Vagina (tissue), 2 donors: ENCODE measurements at regions not wholly inside any gene's neighbourhood (a gene's known extent, or its start where the extent isn't known, plus 50 kb on each side); places are given as distances from the start of the nearest gene placed in this dataset.

Experiments used
- DNase-seq, 2 donors: peaks; one replicate each; pipeline ENCODE4 v3.0.0-alpha.2; 2017; ENCODE audit errors: extremely low spot score in 2 of 2
- H3K27ac ChIP-seq: fragments of 200-600 bp; sonication (generic); one replicate; pipeline ENCODE4 v1.5.1; 2019
- H3K27me3 ChIP-seq: fragments of 200-600 bp; sonication (generic); one replicate; pipeline ENCODE4 v1.5.1; 2019
- H3K36me3 ChIP-seq, 2 donors: fragments of 200-600 bp; sonication (generic); one replicate each; pipeline ENCODE4 v1.5.1; 2017 to 2019
- H3K4me1 ChIP-seq: fragments of 200-600 bp; sonication (generic); one replicate; pipeline ENCODE4 v1.5.1; 2019
- H3K4me3 ChIP-seq, 2 donors: fragments of 200-600 bp; sonication (generic); 1 replicate in 1 of 2; 2 replicates in 1 of 2; pipeline ENCODE4 v1.5.1; 2016 to 2019
- H3K9me3 ChIP-seq: fragments of 200-600 bp; sonication (generic); one replicate; pipeline ENCODE4 v1.5.1; 2019
- CTCF ChIP-seq, 3 experiments: fragments of 450-650 bp in 2 of 3; fragments of 200-600 bp in 1 of 3; sonication (generic) in 1 of 3; IDR thresholded peaks; one replicate each; pipeline ENCODE4 v1.5.1; 2017 to 2019; ENCODE audit warnings: antibody characterized with exemption in 3 of 3, mild to moderate bottlenecking in 2 of 3, moderate library complexity in 2 of 3
- POLR2A ChIP-seq, 2 donors: fragments of 450-650 bp; IDR thresholded peaks; one replicate each; pipeline ENCODE4 v1.6.1; 2017; ENCODE audit warnings: antibody characterized with exemption in 2 of 2, mild to moderate bottlenecking in 2 of 2, moderate library complexity in 2 of 2
- POLR2AphosphoS5 ChIP-seq, 2 donors: sonication (generic); formaldehyde crosslinking; IDR thresholded peaks; one replicate each; pipeline ENCODE4 v1.9.0; 2017; ENCODE audit warnings: antibody characterized with exemption in 2 of 2, mild to moderate bottlenecking in 2 of 2, low read depth in 1 of 2; ENCODE audit not compliant: insufficient read depth in 1 of 2
- intact Hi-C: fragments of 100-400 bp; cut with DNase I; formaldehyde crosslinking; loops from one replicate; pipeline ENCODE4 v1.15.1; 2023

GRCh38 chr3:79979990-79980389, 212.2 kb upstream of the ROBO1 start:
- TF ChIP-seq POLR2AphosphoS5 (IDR thresholded peaks at IDR 0.05; ENCODE audit: insufficient read depth in 1 of 2, low read depth in 1 of 2) (no peak), CTCF (IDR thresholded peaks at IDR 0.05) (no peak), POLR2A (IDR thresholded peaks at IDR 0.05) (no peak)
- no peak overlapping the region for H3K27ac ChIP-seq
- H3K4me3 ChIP-seq, result no peak overlapping the region
- no peaks in the 10 kb centered on the region for H3K9me3 ChIP-seq
- DNase-seq, result no peak
- H3K4me1 ChIP-seq, result no peaks in the 10 kb centered on the region
- intact Hi-C loops, result no loop called here
- no peaks in the 10 kb centered on the region for H3K27me3 ChIP-seq
- H3K36me3 ChIP-seq, result no peaks in the 10 kb centered on the region

- no peaks in the 10 kb centered on the region for H3K27me3 ChIP-seq
- TF ChIP-seq CTCF (IDR thresholded peaks at IDR 0.05), result no peak
- no peak for TF ChIP-seq POLR2AphosphoS5 (IDR thresholded peaks at IDR 0.05; ENCODE audit: insufficient read depth in 1 of 2, low read depth in 1 of 2)
- no peak for TF ChIP-seq POLR2A (IDR thresholded peaks at IDR 0.05)
- no peaks in the 10 kb centered on the region for H3K36me3 ChIP-seq
- H3K9me3 ChIP-seq, result no peaks in the 10 kb centered on the region
- no peak overlapping the region for H3K4me3 ChIP-seq
- intact Hi-C loops, result no loop called here
- DNase-seq, result no peak
- H3K4me1 ChIP-seq, result no peaks in the 10 kb centered on the region
- no peak overlapping the region for H3K27ac ChIP-seq
Measured at GRCh38 chr3:79976466-79976865, 208.7 kb upstream of the ROBO1 start.

GRCh38 chr3:79973917-79974595, 206.3 kb upstream of the ROBO1 start:
- TF ChIP-seq POLR2A (IDR thresholded peaks at IDR 0.05) (no peak), POLR2AphosphoS5 (IDR thresholded peaks at IDR 0.05; ENCODE audit: insufficient read depth in 1 of 2, low read depth in 1 of 2) (no peak), CTCF (IDR thresholded peaks at IDR 0.05) (no peak)
- no peak overlapping the region for H3K27ac ChIP-seq
- H3K4me3 ChIP-seq, result no peak overlapping the region
- no peaks in the 10 kb centered on the region for H3K27me3 ChIP-seq
- no peaks in the 10 kb centered on the region for H3K36me3 ChIP-seq
- H3K9me3 ChIP-seq, result no peaks in the 10 kb centered on the region
- H3K4me1 ChIP-seq, result no peaks in the 10 kb centered on the region
- no peak for DNase-seq
- intact Hi-C loops, result no loop called here

- Histone ChIP-seq H3K27me3 (no peaks in the 10 kb centered on the region), H3K4me3 (no peak overlapping the region), H3K36me3 (no peaks in the 10 kb centered on the region), H3K9me3 (no peaks in the 10 kb centered on the region), H3K27ac (no peak overlapping the region), H3K4me1 (no peaks in the 10 kb centered on the region)
- TF ChIP-seq POLR2AphosphoS5 (IDR thresholded peaks at IDR 0.05; ENCODE audit: insufficient read depth in 1 of 2, low read depth in 1 of 2) (no peak), CTCF (IDR thresholded peaks at IDR 0.05) (no peak), POLR2A (IDR thresholded peaks at IDR 0.05) (no peak)
- intact Hi-C loops, result no loop called here
- no peak for DNase-seq
Measured at GRCh38 chr3:79973482-79973881, 205.7 kb upstream of the ROBO1 start.

GRCh38 chr3:79968418-79968817, 200.6 kb upstream of the ROBO1 start:
- Histone ChIP-seq H3K27ac (no peak overlapping the region), H3K4me1 (no peaks in the 10 kb centered on the region), H3K36me3 (no peaks in the 10 kb centered on the region), H3K9me3 (no peaks in the 10 kb centered on the region), H3K27me3 (no peaks in the 10 kb centered on the region), H3K4me3 (no peak overlapping the region)
- TF ChIP-seq CTCF (IDR thresholded peaks at IDR 0.05) (no peak), POLR2AphosphoS5 (IDR thresholded peaks at IDR 0.05; ENCODE audit: insufficient read depth in 1 of 2, low read depth in 1 of 2) (no peak), POLR2A (IDR thresholded peaks at IDR 0.05) (no peak)
- intact Hi-C loops, result no loop called here
- DNase-seq, result no peak
